HepG2 (cell line): ENCODE measurements at regions not wholly inside any gene's neighbourhood (a gene's known extent, or its start where the extent isn't known, plus 50 kb on each side); places are given as distances from the start of the nearest gene placed in this dataset.

Experiments
- ATAC-seq: fragments of 200-7000 bp; cut with Tn5 transposase; 3 replicates; pipeline ENCODE4 v1.9.1; 2020; ENCODE audit warnings: mild to moderate bottlenecking, moderate library complexity
- BruUV-seq: library from RNA; stranded (reverse); fragments of 400-500 nt; replicated peaks from 2 replicates; lab custom pipeline; 2021; lab: Mats Ljungman, UMichigan
- CTCF ChIA-PET: fragments of 300-600 bp; formaldehyde crosslinking; extraction: SDS; loops from one replicate; lab custom pipeline; 2021; ENCODE audit warnings: low total read pairs, inconsistent platforms, low intra/inter-chr PET ratio; lab: Yijun Ruan, JAX
- POLR2A ChIA-PET: fragments of 350-600 bp; sonication (Branson Sonifier 250); formaldehyde crosslinking; loops from one replicate; lab custom pipeline; 2020; ENCODE audit warnings: antibody characterized with exemption, inconsistent platforms; lab: Yijun Ruan, JAX
- DNase-seq: peaks from one replicate; pipeline ENCODE4 v3.0.0-alpha.2; 2015; ENCODE audit warnings: low spot score
- FAIRE-seq: peaks from 3 replicates; lab custom pipeline; 2011; peaks lifted over from hg19 to GRCh38; lab: Jason Lieb, UNC
- H2AFZ ChIP-seq: one replicate; pipeline ENCODE4 v1.6.1; 2011; ENCODE audit warnings: low read length, inconsistent platforms
- H3K27ac ChIP-seq: fragments of 300-600 bp; 3 replicates; pipeline ENCODE4 v1.8.0; 2011; ENCODE audit warnings: mixed run types, mild to moderate bottlenecking, mixed read lengths, low read length, inconsistent platforms; ENCODE audit not compliant: insufficient read depth; ENCODE audit errors: extremely low read length
- H3K27me3 ChIP-seq, 2 experiments: fragments of 200-600 bp in 1 of 2; 2 replicates in 1 of 2; 3 replicates in 1 of 2; pipeline versions ENCODE4 v1.6.0 to v1.8.0; 2011; ENCODE audit warnings: low read length in 2 of 2, mild to moderate bottlenecking in 2 of 2, moderate library complexity in 2 of 2, inconsistent platforms in 1 of 2; ENCODE audit not compliant: insufficient read depth in 2 of 2, control insufficient read depth in 1 of 2
- H3K36me3 ChIP-seq, 2 experiments: fragments of 200-600 bp in 1 of 2; replicated peaks in 1 of 2; 2 replicates in 1 of 2; 3 replicates in 1 of 2; pipeline versions ENCODE4 v1.5.1 to v1.8.0; 2011; ENCODE audit warnings: low read length in 2 of 2, inconsistent platforms in 1 of 2; ENCODE audit not compliant: insufficient read depth in 2 of 2, control insufficient read depth in 1 of 2
- H3K4me1 ChIP-seq: 2 replicates; pipeline ENCODE4 v1.5.1; 2012; ENCODE audit warnings: low read length, inconsistent platforms; ENCODE audit not compliant: insufficient read depth
- H3K4me2 ChIP-seq: 2 replicates; pipeline ENCODE4 v1.6.0; 2011; ENCODE audit warnings: low read depth, low read length, inconsistent platforms
- H3K4me3 ChIP-seq, 3 experiments: fragments of 200-600 bp in 1 of 3; sonication (generic), shearing (Covaris generic) in 1 of 3; replicated peaks in 1 of 3; 2 replicates each; pipeline ENCODE4 v1.5.1; 2011 to 2016; ENCODE audit warnings: low read length in 3 of 3, inconsistent platforms in 2 of 3, low read depth in 2 of 3, mild to moderate bottlenecking in 2 of 3, control low read depth in 1 of 3, mixed read lengths in 1 of 3; ENCODE audit not compliant: insufficient read depth in 1 of 3
- H3K79me2 ChIP-seq: one replicate; pipeline ENCODE4 v1.6.1; 2011; ENCODE audit warnings: low read length, inconsistent platforms; ENCODE audit not compliant: insufficient read depth
- H3K9ac ChIP-seq: 2 replicates; pipeline ENCODE4 v1.6.0; 2011; ENCODE audit warnings: mild to moderate bottlenecking, low read depth, low read length, inconsistent platforms; ENCODE audit not compliant: insufficient read depth
- H3K9me3 ChIP-seq: 2 replicates; pipeline ENCODE4 v1.5.1; 2012; ENCODE audit warnings: mild to moderate bottlenecking, low read length
- H4K20me1 ChIP-seq: 2 replicates; pipeline ENCODE4 v1.6.0; 2011; ENCODE audit warnings: inconsistent platforms, mild to moderate bottlenecking, low read length, moderate library complexity; ENCODE audit not compliant: insufficient read depth
- ARNT ChIP-seq: fragments of 450-650 bp; IDR thresholded peaks from 2 replicates; pipeline ENCODE4 v1.6.1; 2017
- BRCA1 ChIP-seq: sonication (generic); formaldehyde crosslinking; IDR thresholded peaks from 2 replicates; pipeline ENCODE4 v1.4.0; 2020; ENCODE audit warnings: missing genetic modification reagents
- HOXD1 ChIP-seq: sonication (generic); formaldehyde crosslinking; IDR thresholded peaks from 2 replicates; pipeline ENCODE4 v1.5.0; 2020; ENCODE audit warnings: missing genetic modification reagents
- NR2F1 ChIP-seq, 2 experiments: fragments of 450-650 bp in 1 of 2; formaldehyde crosslinking in 1 of 2; IDR thresholded peaks; 2 replicates each; pipeline versions ENCODE4 v1.5.0 to v1.6.1; 2016 to 2020; ENCODE audit warnings: mild to moderate bottlenecking in 1 of 2, missing compliant biosample characterization in 1 of 2, missing genetic modification reagents in 1 of 2, moderate library complexity in 1 of 2
- NR2F2 ChIP-seq: IDR thresholded peaks from 2 replicates; pipeline ENCODE4 v1.6.1; 2012; ENCODE audit warnings: low read depth, inconsistent platforms, borderline replicate concordance
- PLRG1 ChIP-seq: fragments of 450-650 bp; conservative IDR thresholded peaks from 2 replicates; pipeline ENCODE4 v1.6.1; 2016
- TCF7 ChIP-seq: sonication (generic); IDR thresholded peaks from 2 replicates; pipeline ENCODE4 v1.6.1; 2016; ENCODE audit warnings: antibody characterized with exemption, low read depth
- ZFAT ChIP-seq: sonication (generic); formaldehyde crosslinking; conservative IDR thresholded peaks from 2 replicates; pipeline ENCODE4 v1.8.1; 2023; ENCODE audit warnings: missing genetic modification reagents, inconsistent platforms
- ZKSCAN5 ChIP-seq: sonication (generic); formaldehyde crosslinking; IDR thresholded peaks from 2 replicates; pipeline ENCODE4 v1.5.1; 2020; ENCODE audit warnings: mild to moderate bottlenecking, missing genetic modification reagents
- ZNF276 ChIP-seq: sonication (generic); formaldehyde crosslinking; IDR thresholded peaks from 2 replicates; pipeline ENCODE4 v1.4.0; 2020; ENCODE audit warnings: mild to moderate bottlenecking, low read depth, missing genetic modification reagents
- ZNF30 ChIP-seq: sonication (generic); formaldehyde crosslinking; IDR thresholded peaks from 2 replicates; pipeline ENCODE4 v1.5.0; 2020; ENCODE audit warnings: mild to moderate bottlenecking, missing genetic modification reagents
- ZNF33B ChIP-seq: sonication (generic); formaldehyde crosslinking; IDR thresholded peaks from 2 replicates; pipeline ENCODE4 v1.5.1; 2020; ENCODE audit warnings: mild to moderate bottlenecking, missing genetic modification reagents
- ZNF549 ChIP-seq: sonication (generic); formaldehyde crosslinking; IDR thresholded peaks from 2 replicates; pipeline ENCODE4 v1.5.0; 2020; ENCODE audit warnings: missing genetic modification reagents
- ZNF577 ChIP-seq: sonication (generic); formaldehyde crosslinking; IDR thresholded peaks from 2 replicates; pipeline ENCODE4 v1.4.0; 2020; ENCODE audit warnings: mild to moderate bottlenecking, low read depth, missing genetic modification reagents, borderline replicate concordance
- ZNF607 ChIP-seq: sonication (generic); formaldehyde crosslinking; IDR thresholded peaks from 2 replicates; pipeline ENCODE4 v1.5.1; 2020; ENCODE audit warnings: missing genetic modification reagents, mild to moderate bottlenecking, borderline replicate concordance
- ZNF616 ChIP-seq: sonication (generic); formaldehyde crosslinking; IDR thresholded peaks from 2 replicates; pipeline ENCODE4 v1.5.0; 2020; ENCODE audit warnings: low read depth, mild to moderate bottlenecking, missing genetic modification reagents
- whole genome bisulfite sequencing: methylation state at CpG from one replicate; pipeline ENCODE4 v1.1.6; 2017; ENCODE audit warnings: low lambda C conversion rate; 5-methylcytosine and 5-hydroxymethylcytosine counted together
- in situ Hi-C: cut with HindIII; loops from 2 replicates; pipeline ENCODE4 v1.10.0; 2017; ENCODE audit warnings: low pct_unique_long_range_greater_than_20kb; ENCODE audit not compliant: extremely low pct_ligation_motif_present
- intact Hi-C: fragments of 100-400 bp; cut with micrococcal nuclease; formaldehyde crosslinking; loops from one replicate; pipeline ENCODE4 v1.10.0; 2022; ENCODE audit not compliant: unreplicated experiment
- TF ChIP-seq, protein P1 (sequence below): sonication (generic); formaldehyde crosslinking; IDR thresholded peaks from 2 replicates; pipeline ENCODE4 v1.8.0; 2022; ENCODE audit warnings: low read depth, missing genetic modification reagents
- TF ChIP-seq, protein P2 (sequence below): sonication (generic); formaldehyde crosslinking; IDR thresholded peaks from 2 replicates; pipeline ENCODE4 v1.4.0; 2020; ENCODE audit warnings: missing genetic modification reagents, borderline replicate concordance

- in situ Hi-C loops, result no loop called here
- POLR2A ChIA-PET, result no interaction called here
- H3K79me2 ChIP-seq, result no peaks in the 10 kb centered on the region
- no peak overlapping the region for H3K4me2 ChIP-seq
- H3K4me1 ChIP-seq, result no peaks in the 10 kb centered on the region
- no peaks in the 10 kb centered on the region for H4K20me1 ChIP-seq
- CTCF ChIA-PET, result no interaction called here
- no peak overlapping the region for H3K27ac ChIP-seq
- no peaks in the 10 kb centered on the region for H3K27me3 ChIP-seq
- no peaks in the 10 kb centered on the region for H3K9me3 ChIP-seq
- ATAC-seq (peak; percentile 44; the same call in 1 of the 3 replicates), FAIRE-seq (no peak), DNase-seq (no peak)
- H3K4me3 ChIP-seq, result no peak overlapping the region
- intact Hi-C loops, result no loop called here
- H3K36me3 ChIP-seq, result no peaks in the 10 kb centered on the region
- BruUV-seq, result no TSS peak
- H2AFZ ChIP-seq, result no peak overlapping the region
- no peak overlapping the region for H3K9ac ChIP-seq
- 43% methylated on average over 15 of the region's 15 CpGs for WGBS
- TF ChIP-seq TCF7, result no peak
- TF ChIP-seq NR2F1 (CRISPR knock-in tag; IDR thresholded peaks at IDR 0.05), result no peak
- TF ChIP-seq, protein P1, sequence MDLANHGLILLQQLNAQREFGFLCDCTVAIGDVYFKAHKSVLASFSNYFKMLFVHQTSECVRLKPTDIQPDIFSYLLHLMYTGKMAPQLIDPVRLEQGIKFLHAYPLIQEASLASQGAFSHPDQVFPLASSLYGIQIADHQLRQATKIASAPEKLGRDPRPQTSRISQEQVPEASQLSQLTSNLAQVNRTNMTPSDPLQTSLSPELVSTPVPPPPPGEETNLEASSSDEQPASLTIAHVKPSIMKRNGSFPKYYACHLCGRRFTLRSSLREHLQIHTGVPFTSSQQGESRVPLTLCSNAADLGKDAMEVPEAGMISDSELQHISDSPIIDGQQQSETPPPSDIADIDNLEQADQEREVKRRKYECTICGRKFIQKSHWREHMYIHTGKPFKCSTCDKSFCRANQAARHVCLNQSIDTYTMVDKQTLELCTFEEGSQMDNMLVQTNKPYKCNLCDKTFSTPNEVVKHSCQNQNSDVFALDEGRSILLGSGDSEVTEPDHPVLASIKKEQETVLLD (CRISPR knock-in tag), result no peak
- no peak for TF ChIP-seq ZFAT (CRISPR knock-in tag)
- TF ChIP-seq ARNT, result no peak
- no peak for TF ChIP-seq ZNF33B (CRISPR knock-in tag)
- no peak for TF ChIP-seq PLRG1
- no peak for TF ChIP-seq ZNF607
- TF ChIP-seq, protein P2, sequence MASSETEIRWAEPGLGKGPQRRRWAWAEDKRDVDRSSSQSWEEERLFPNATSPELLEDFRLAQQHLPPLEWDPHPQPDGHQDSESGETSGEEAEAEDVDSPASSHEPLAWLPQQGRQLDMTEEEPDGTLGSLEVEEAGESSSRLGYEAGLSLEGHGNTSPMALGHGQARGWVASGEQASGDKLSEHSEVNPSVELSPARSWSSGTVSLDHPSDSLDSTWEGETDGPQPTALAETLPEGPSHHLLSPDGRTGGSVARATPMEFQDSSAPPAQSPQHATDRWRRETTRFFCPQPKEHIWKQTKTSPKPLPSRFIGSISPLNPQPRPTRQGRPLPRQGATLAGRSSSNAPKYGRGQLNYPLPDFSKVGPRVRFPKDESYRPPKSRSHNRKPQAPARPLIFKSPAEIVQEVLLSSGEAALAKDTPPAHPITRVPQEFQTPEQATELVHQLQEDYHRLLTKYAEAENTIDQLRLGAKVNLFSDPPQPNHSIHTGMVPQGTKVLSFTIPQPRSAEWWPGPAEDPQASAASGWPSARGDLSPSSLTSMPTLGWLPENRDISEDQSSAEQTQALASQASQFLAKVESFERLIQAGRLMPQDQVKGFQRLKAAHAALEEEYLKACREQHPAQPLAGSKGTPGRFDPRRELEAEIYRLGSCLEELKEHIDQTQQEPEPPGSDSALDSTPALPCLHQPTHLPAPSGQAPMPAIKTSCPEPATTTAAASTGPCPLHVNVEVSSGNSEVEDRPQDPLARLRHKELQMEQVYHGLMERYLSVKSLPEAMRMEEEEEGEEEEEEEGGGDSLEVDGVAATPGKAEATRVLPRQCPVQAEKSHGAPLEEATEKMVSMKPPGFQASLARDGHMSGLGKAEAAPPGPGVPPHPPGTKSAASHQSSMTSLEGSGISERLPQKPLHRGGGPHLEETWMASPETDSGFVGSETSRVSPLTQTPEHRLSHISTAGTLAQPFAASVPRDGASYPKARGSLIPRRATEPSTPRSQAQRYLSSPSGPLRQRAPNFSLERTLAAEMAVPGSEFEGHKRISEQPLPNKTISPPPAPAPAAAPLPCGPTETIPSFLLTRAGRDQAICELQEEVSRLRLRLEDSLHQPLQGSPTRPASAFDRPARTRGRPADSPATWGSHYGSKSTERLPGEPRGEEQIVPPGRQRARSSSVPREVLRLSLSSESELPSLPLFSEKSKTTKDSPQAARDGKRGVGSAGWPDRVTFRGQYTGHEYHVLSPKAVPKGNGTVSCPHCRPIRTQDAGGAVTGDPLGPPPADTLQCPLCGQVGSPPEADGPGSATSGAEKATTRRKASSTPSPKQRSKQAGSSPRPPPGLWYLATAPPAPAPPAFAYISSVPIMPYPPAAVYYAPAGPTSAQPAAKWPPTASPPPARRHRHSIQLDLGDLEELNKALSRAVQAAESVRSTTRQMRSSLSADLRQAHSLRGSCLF (CRISPR knock-in tag), result no peak
- TF ChIP-seq HOXD1 (CRISPR knock-in tag), result no peak
- TF ChIP-seq NR2F2, result no peak
- no peak for TF ChIP-seq ZNF30 (CRISPR knock-in tag)
- TF ChIP-seq ZNF616 (CRISPR knock-in tag), result no peak
- TF ChIP-seq ZNF577 (CRISPR knock-in tag), result no peak
- no peak for TF ChIP-seq ZNF549 (CRISPR knock-in tag)
- TF ChIP-seq ZKSCAN5 (CRISPR knock-in tag), result no peak
- no peak for TF ChIP-seq ZNF276
- TF ChIP-seq BRCA1 (CRISPR knock-in tag), result no peak
These were observed 307.5 kb upstream of the ANKRD30A start for GRCh38 chr10:36817898-36818297.
